CD4-positive, alpha-beta T cell (primary cell): ENCODE measurements at regions not wholly inside any gene's neighbourhood (a gene's known extent, or its start where the extent isn't known, plus 50 kb on each side); places are given as distances from the start of the nearest gene placed in this dataset.

ENCODE experiments used
- ATAC-seq: fragments of 200-7000 bp; cut with Tn5 transposase; one replicate; pipeline ENCODE4 v1.10.0; 2022; ENCODE audit warnings: mild to moderate bottlenecking; ENCODE audit not compliant: poor library complexity
- CTCF ChIA-PET: fragments of 350-600 bp; sonication (Branson Sonifier 250); formaldehyde crosslinking; loops from one replicate; lab custom pipeline; 2021; ENCODE audit warnings: antibody characterized with exemption, inconsistent platforms; lab: Charles Lee
- POLR2A ChIA-PET: fragments of 350-600 bp; sonication (Branson Sonifier 250); formaldehyde crosslinking; loops from one replicate; lab custom pipeline; 2021; ENCODE audit warnings: antibody characterized with exemption, inconsistent platforms; lab: Charles Lee
- DNase-seq, 14 experiments: peaks; one replicate each; pipeline ENCODE4 v3.0.0-alpha.2; 2013 to 2020; ENCODE audit warnings: mixed read lengths in 2 of 14
- H3K27ac ChIP-seq, 2 donors: one replicate each; pipeline versions ENCODE4 v1.5.1 to v1.7.0; 2013; ENCODE audit warnings: low read length in 2 of 2, low read depth in 1 of 2, mild to moderate bottlenecking in 1 of 2
- H3K27me3 ChIP-seq, 2 experiments: 1 replicate in 1 of 2; 2 replicates in 1 of 2; pipeline versions ENCODE4 v1.6.1 to v1.7.0; 2013; ENCODE audit warnings: low read length in 2 of 2, control low read depth in 1 of 2, mild to moderate bottlenecking in 1 of 2, moderate library complexity in 1 of 2; ENCODE audit not compliant: insufficient read depth in 2 of 2, control insufficient read depth in 1 of 2
- H3K36me3 ChIP-seq: one replicate; pipeline ENCODE4 v1.6.1; 2013; ENCODE audit warnings: low read length, control low read depth; ENCODE audit not compliant: insufficient read depth
- H3K4me1 ChIP-seq: one replicate; pipeline ENCODE4 v1.6.1; 2013; ENCODE audit warnings: low read length, control low read depth; ENCODE audit not compliant: insufficient read depth
- H3K4me3 ChIP-seq: one replicate; pipeline ENCODE4 v1.5.1; 2013; ENCODE audit warnings: mild to moderate bottlenecking, low read length, moderate library complexity
- H3K9me3 ChIP-seq, 2 experiments: 1 replicate in 1 of 2; 2 replicates in 1 of 2; pipeline versions ENCODE4 v1.6.1 to v1.7.0; 2013; ENCODE audit warnings: low read length in 2 of 2, mild to moderate bottlenecking in 2 of 2, control low read depth in 1 of 2, moderate library complexity in 1 of 2; ENCODE audit not compliant: control insufficient read depth in 1 of 2, insufficient read depth in 1 of 2
- H3K27ac Mint-ChIP-seq: one replicate; pipeline ENCODE4 v1.8.0; 2020; ENCODE audit warnings: mixed read lengths
- H3K27me3 Mint-ChIP-seq: one replicate; pipeline ENCODE4 v1.8.0; 2021; ENCODE audit warnings: mixed read lengths
- H3K36me3 Mint-ChIP-seq: one replicate; pipeline ENCODE4 v1.8.0; 2021; ENCODE audit warnings: low read depth, mixed read lengths
- H3K4me1 Mint-ChIP-seq: one replicate; pipeline ENCODE4 v1.8.0; 2021; ENCODE audit warnings: low read depth, mixed read lengths
- H3K4me3 Mint-ChIP-seq: one replicate; pipeline ENCODE4 v1.8.0; 2020; ENCODE audit warnings: mild to moderate bottlenecking, mixed read lengths
- H3K9me3 Mint-ChIP-seq: one replicate; pipeline ENCODE4 v1.8.0; 2020; ENCODE audit warnings: mixed read lengths
- intact Hi-C, 2 experiments: fragments of 100-400 bp; cut with DNase I in 1 of 2; cut with micrococcal nuclease in 1 of 2; formaldehyde crosslinking; loops; one replicate each; pipeline versions ENCODE4 v1.15.1 to v1.9.0; 2023 to 2025; cut with DNase I, micrococcal nuclease
- TF ChIP-seq, protein P1 (sequence below): fragments of 200-600 bp; IDR thresholded peaks from one replicate; pipeline ENCODE4 v1.8.0; 2022; ENCODE audit warnings: antibody characterized with exemption, mild to moderate bottlenecking

DNA sequence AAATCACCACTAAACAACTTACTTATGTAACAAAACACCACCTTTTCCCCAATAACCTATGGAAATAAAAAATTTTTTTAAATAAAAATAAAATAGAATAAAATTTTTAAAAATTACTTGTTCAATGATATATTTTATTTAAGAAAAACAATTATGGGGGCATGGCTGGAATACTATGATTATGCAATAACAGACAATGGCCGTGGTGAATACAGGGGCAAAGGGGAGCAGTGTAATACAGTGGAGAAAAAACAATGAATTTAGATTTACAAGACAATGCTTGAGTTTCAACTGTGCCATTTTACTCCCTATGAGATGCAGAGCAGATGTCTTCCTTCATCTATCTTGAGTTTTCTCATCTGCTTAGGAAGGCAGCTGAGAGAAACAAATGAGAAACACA, 72.9 kb downstream of the BLTP3B start:
- Histone ChIP-seq H3K36me3 (peaks cover 14% of the 10 kb centered on the region), H3K4me3 (no peak overlapping the region), H3K27me3 (no peaks in the 10 kb centered on the region), H3K27ac (no peak overlapping the region), H3K4me1 (no peaks in the 10 kb centered on the region), H3K9me3 (peaks cover 0 to 4% of the 10 kb centered on the region in 2 experiments)
- ChIA-PET CTCF (no interaction called here), POLR2A (no interaction called here)
- Mint-ChIP-seq H3K4me1 (no peaks in the 10 kb centered on the region), H3K9me3 (peaks cover 22% of the 10 kb centered on the region), H3K27me3 (no peaks in the 10 kb centered on the region), H3K4me3 (no peak overlapping the region), H3K36me3 (peaks cover 95% of the 10 kb centered on the region), H3K27ac (no peak overlapping the region)
- TF ChIP-seq, protein P1, sequence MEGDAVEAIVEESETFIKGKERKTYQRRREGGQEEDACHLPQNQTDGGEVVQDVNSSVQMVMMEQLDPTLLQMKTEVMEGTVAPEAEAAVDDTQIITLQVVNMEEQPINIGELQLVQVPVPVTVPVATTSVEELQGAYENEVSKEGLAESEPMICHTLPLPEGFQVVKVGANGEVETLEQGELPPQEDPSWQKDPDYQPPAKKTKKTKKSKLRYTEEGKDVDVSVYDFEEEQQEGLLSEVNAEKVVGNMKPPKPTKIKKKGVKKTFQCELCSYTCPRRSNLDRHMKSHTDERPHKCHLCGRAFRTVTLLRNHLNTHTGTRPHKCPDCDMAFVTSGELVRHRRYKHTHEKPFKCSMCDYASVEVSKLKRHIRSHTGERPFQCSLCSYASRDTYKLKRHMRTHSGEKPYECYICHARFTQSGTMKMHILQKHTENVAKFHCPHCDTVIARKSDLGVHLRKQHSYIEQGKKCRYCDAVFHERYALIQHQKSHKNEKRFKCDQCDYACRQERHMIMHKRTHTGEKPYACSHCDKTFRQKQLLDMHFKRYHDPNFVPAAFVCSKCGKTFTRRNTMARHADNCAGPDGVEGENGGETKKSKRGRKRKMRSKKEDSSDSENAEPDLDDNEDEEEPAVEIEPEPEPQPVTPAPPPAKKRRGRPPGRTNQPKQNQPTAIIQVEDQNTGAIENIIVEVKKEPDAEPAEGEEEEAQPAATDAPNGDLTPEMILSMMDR = no peak
- DNase-seq = no peak
- intact Hi-C loops = no loop called here
- ATAC-seq = no peak

DNA sequence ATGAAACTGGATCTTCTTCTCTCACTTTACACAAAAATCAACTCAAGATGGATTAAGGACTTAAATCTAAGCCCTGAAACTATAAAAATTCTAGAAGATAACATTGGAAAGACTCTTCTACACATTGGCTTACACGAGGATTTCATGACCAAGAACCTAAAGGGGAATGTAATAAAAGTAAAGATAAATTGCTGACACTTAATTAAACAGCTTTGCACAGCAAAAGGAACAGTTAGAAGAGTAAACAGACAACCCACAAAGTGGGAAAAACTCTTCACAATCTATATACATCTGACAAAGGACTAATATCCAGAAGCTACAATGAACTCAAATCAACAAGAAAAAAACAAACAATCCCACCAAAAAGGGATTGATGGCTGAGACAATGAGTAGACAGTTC, 74.4 kb downstream of the BLTP3B start:
- Histone ChIP-seq H3K4me3 (no peak overlapping the region), H3K27me3 (no peaks in the 10 kb centered on the region), H3K4me1 (no peaks in the 10 kb centered on the region), H3K9me3 (peaks cover 0 to 4% of the 10 kb centered on the region in 2 experiments), H3K27ac (no peak overlapping the region), H3K36me3 (peaks cover 14% of the 10 kb centered on the region)
- no peaks in the 10 kb centered on the region for H3K4me1 Mint-ChIP-seq
- H3K27ac Mint-ChIP-seq = no peak overlapping the region
- POLR2A ChIA-PET = interaction anchor here (0.6 kb wide), 1 partner anchor 909 kb away, joined by 3 read pairs; no protein-coding TSS in a partner anchor
- no peak for ATAC-seq
- no peak overlapping the region for H3K4me3 Mint-ChIP-seq
- CTCF ChIA-PET = no interaction called here
- H3K27me3 Mint-ChIP-seq = no peaks in the 10 kb centered on the region
- no peak for DNase-seq
- peaks cover 97% of the 10 kb centered on the region for H3K36me3 Mint-ChIP-seq
- H3K9me3 Mint-ChIP-seq = peaks cover 25% of the 10 kb centered on the region
- intact Hi-C loops = no loop called here
- TF ChIP-seq, protein P1 = no peak

DNA sequence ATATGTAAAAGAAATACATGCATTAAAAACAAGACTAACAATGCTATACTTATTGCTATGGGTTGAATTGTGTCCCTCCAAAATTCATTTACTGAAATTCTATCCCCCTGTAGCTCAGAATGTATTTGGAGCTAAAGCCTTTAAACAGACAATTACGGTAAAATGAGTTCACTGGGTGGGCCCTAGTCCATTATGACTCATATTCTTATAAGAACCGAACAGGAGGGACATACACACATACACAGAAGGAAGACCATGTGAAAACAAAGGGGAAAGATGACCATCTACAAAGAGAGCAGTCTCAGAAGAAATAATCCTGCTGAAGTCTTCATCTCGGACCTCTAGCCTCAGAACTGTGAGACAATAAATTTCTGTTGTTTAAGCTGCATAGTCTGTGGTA, 77.1 kb upstream of the ANKS1B start:
- intact Hi-C loops = no loop called here
- H3K36me3 Mint-ChIP-seq = peaks cover 96% of the 10 kb centered on the region
- H3K36me3 ChIP-seq = peaks cover 36% of the 10 kb centered on the region
- H3K9me3 ChIP-seq = peaks cover 0 to 4% of the 10 kb centered on the region in 2 experiments
- H3K27me3 Mint-ChIP-seq = no peaks in the 10 kb centered on the region
- H3K27ac Mint-ChIP-seq = no peak overlapping the region
- no peak overlapping the region for H3K4me3 ChIP-seq
- ATAC-seq (no peak), DNase-seq (no peak)
- H3K9me3 Mint-ChIP-seq = peaks cover 10% of the 10 kb centered on the region
- TF ChIP-seq, protein P1 = no peak
- H3K4me1 Mint-ChIP-seq = no peaks in the 10 kb centered on the region
- no peak overlapping the region for H3K27ac ChIP-seq
- H3K4me1 ChIP-seq = no peaks in the 10 kb centered on the region
- H3K4me3 Mint-ChIP-seq = no peak overlapping the region
- POLR2A ChIA-PET = no interaction called here
- CTCF ChIA-PET = no interaction called here
- H3K27me3 ChIP-seq = no peaks in the 10 kb centered on the region
